Smooth muscle cell (in vitro differentiated cells): ENCODE measurements at regions not wholly inside any gene's neighbourhood (a gene's known extent, or its start where the extent isn't known, plus 50 kb on each side); places are given as distances from the start of the nearest gene placed in this dataset.
A peak's percentile ranks its signal among the peaks of the same experiment; 100 is the strongest.

Experiments
- DNase-seq: peaks from one replicate; lab custom pipeline; 2025; ENCODE audit not compliant: unreplicated experiment; lab: John Stamatoyannopoulos, UW
- H2AFZ ChIP-seq: fragments of 200-600 bp; sonication (generic); 2 replicates; pipeline ENCODE4 v1.6.0; 2016; ENCODE audit warnings: antibody characterized with exemption, low read depth, mild to moderate bottlenecking
- H3F3A ChIP-seq: fragments of 200-600 bp; sonication (generic); 2 replicates; pipeline ENCODE4 v1.6.0; 2017; ENCODE audit warnings: antibody characterized with exemption, low read depth
- H3K27ac ChIP-seq: fragments of 200-600 bp; sonication (generic); 2 replicates; pipeline ENCODE4 v1.5.1; 2016; ENCODE audit warnings: low read depth, mild to moderate bottlenecking
- H3K27me3 ChIP-seq: fragments of 200-600 bp; sonication (generic); 2 replicates; pipeline ENCODE4 v1.6.1; 2016; ENCODE audit warnings: low read depth, mild to moderate bottlenecking
- H3K36me3 ChIP-seq: fragments of 200-600 bp; sonication (generic); 2 replicates; pipeline ENCODE4 v1.5.1; 2016; ENCODE audit warnings: low read depth
- H3K4me1 ChIP-seq: fragments of 200-600 bp; sonication (generic); 2 replicates; pipeline ENCODE4 v1.5.1; 2016; ENCODE audit warnings: low read depth
- H3K4me2 ChIP-seq: fragments of 200-600 bp; sonication (generic); 2 replicates; pipeline ENCODE4 v1.6.0; 2016; ENCODE audit warnings: mild to moderate bottlenecking
- H3K4me3 ChIP-seq: fragments of 200-600 bp; sonication (generic); 2 replicates; pipeline ENCODE4 v1.5.1; 2016; ENCODE audit warnings: mild to moderate bottlenecking
- H3K79me2 ChIP-seq: fragments of 200-600 bp; sonication (generic); 2 replicates; pipeline ENCODE4 v1.6.0; 2016; ENCODE audit warnings: low read depth, mild to moderate bottlenecking
- H3K9ac ChIP-seq: fragments of 200-600 bp; sonication (generic); 2 replicates; pipeline ENCODE4 v1.6.0; 2016; ENCODE audit warnings: low read depth
- H3K9me3 ChIP-seq: fragments of 200-600 bp; sonication (generic); replicated peaks from 2 replicates; pipeline ENCODE4 v1.5.1; 2016; ENCODE audit warnings: low read depth
- H4K20me1 ChIP-seq: fragments of 200-600 bp; sonication (generic); 2 replicates; pipeline ENCODE4 v1.6.0; 2016; ENCODE audit warnings: low read depth
- WGBS: methylation state at CpG from one replicate; pipeline ENCODE4 v1.1.7; 2016; ENCODE audit warnings: low lambda C conversion rate; 5-methylcytosine and 5-hydroxymethylcytosine counted together
- TF ChIP-seq, protein P1 (sequence below): fragments of 200-600 bp; sonication (generic); IDR thresholded peaks from 2 replicates; pipeline ENCODE4 v1.5.1; 2017; ENCODE audit warnings: borderline replicate concordance, mild to moderate bottlenecking, antibody characterized with exemption; ENCODE audit not compliant: insufficient read depth, poor library complexity, severe bottlenecking

- Histone ChIP-seq H3K4me1 (peaks cover 48% of the 10 kb centered on the region), H3K36me3 (no peaks in the 10 kb centered on the region), H3K4me3 (no peak overlapping the region), H3K27ac (no peak overlapping the region), H3F3A (peaks cover 12% of the 10 kb centered on the region), H2AFZ (no peak overlapping the region), H3K79me2 (peaks cover 54% of the 10 kb centered on the region), H4K20me1 (no peaks in the 10 kb centered on the region), H3K9me3 (no peaks in the 10 kb centered on the region), H3K4me2 (no peak overlapping the region), H3K27me3 (no peaks in the 10 kb centered on the region), H3K9ac (no peak overlapping the region)
- TF ChIP-seq, protein P1, sequence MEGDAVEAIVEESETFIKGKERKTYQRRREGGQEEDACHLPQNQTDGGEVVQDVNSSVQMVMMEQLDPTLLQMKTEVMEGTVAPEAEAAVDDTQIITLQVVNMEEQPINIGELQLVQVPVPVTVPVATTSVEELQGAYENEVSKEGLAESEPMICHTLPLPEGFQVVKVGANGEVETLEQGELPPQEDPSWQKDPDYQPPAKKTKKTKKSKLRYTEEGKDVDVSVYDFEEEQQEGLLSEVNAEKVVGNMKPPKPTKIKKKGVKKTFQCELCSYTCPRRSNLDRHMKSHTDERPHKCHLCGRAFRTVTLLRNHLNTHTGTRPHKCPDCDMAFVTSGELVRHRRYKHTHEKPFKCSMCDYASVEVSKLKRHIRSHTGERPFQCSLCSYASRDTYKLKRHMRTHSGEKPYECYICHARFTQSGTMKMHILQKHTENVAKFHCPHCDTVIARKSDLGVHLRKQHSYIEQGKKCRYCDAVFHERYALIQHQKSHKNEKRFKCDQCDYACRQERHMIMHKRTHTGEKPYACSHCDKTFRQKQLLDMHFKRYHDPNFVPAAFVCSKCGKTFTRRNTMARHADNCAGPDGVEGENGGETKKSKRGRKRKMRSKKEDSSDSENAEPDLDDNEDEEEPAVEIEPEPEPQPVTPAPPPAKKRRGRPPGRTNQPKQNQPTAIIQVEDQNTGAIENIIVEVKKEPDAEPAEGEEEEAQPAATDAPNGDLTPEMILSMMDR: no peak
- DNase-seq: no peak
Measured at GRCh38 chr6:56758120-56758519, 115.4 kb upstream of the DST start.

DNA sequence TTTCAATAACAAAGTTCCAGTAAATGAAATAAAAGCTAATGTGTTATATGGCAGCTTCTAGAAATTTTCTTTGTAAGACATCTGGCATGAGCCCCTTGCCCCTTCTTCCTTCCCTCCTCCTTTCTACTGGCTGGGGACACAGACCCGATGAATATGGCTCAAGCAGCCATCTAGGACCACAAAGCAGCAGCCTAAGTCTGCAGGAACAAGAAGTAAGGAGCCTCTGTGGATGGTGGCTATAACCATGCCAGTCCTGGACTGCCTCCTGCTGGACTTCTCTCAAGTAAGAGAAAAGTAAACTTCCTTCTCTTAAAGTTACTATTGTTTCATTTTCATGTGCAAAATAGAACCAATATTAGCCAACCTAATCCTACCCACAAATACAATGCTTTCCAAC is 114.9 kb upstream of the DST start:
- Histone ChIP-seq H3K9me3 (no peaks in the 10 kb centered on the region), H3K27me3 (no peaks in the 10 kb centered on the region), H3K4me2 (no peak overlapping the region), H3K79me2 (peaks cover 55% of the 10 kb centered on the region), H3K4me1 (peaks cover 48% of the 10 kb centered on the region), H3K27ac (peak overlapping the region; percentile 1), H2AFZ (no peak overlapping the region), H4K20me1 (no peaks in the 10 kb centered on the region), H3K9ac (no peak overlapping the region), H3K36me3 (no peaks in the 10 kb centered on the region), H3F3A (peaks cover 13% of the 10 kb centered on the region), H3K4me3 (no peak overlapping the region)
- WGBS: 65% methylated on average over 1 of the region's 1 CpG
- TF ChIP-seq, protein P1: peak; percentile 26
- DNase-seq: no peak

DNA sequence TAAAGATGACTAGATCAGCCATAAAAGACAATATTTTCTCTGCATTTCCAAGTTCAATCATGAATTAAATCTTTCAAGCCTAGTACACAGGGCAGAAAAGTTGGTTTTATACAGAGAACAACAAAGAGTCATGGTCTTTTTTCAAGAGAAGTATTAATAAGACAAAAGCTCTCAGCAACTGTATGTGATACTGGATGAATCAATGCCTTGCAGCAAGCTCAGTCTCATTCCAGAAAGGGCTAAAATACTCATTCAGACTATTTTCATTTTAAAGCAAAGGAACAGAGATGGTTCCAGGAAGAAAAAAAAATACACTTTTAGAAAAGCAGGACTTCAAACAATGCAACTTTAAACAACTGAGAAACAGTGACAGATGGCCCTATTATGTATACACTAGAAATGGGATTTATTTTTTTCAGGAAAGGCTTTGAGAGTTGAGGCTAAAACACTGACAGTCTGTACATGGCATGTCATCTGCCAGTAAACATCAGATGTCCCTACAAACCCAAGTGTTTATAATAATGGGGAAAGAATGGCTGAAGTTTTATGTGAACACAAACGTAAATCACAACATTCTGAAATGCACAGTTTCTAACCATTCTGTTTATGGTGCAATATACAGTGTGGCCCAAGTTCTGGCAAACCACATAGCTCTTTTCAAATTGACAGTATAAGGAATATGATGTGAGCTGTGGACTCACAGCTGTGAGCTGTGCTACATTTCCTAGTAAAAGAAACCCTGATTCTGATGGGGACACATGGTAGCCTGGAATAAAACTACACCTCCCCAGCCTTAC is 114.3 kb upstream of the DST start:
- Histone ChIP-seq H3F3A (peaks cover 13% of the 10 kb centered on the region), H3K4me3 (no peak overlapping the region), H3K9ac (no peak overlapping the region), H3K4me2 (no peak overlapping the region), H3K27me3 (no peaks in the 10 kb centered on the region), H3K4me1 (peaks cover 49% of the 10 kb centered on the region), H3K79me2 (peaks cover 55% of the 10 kb centered on the region), H3K9me3 (no peaks in the 10 kb centered on the region), H2AFZ (no peak overlapping the region), H3K36me3 (no peaks in the 10 kb centered on the region), H3K27ac (peak overlapping the region; percentile 1), H4K20me1 (no peaks in the 10 kb centered on the region)
- 45% methylated on average over 1 of the region's 1 CpG for WGBS
- DNase-seq: no peak
- TF ChIP-seq, protein P1: no peak
